H9 (cell line): ENCODE measurements at regions not wholly inside any gene's neighbourhood (a gene's known extent, or its start where the extent isn't known, plus 50 kb on each side); places are given as distances from the start of the nearest gene placed in this dataset.

Experiments
- DNase-seq: peaks from one replicate; pipeline ENCODE4 v3.0.0-alpha.2; 2017
- H2AFZ ChIP-seq: one replicate; pipeline ENCODE4 v1.6.1; 2013; ENCODE audit warnings: mild to moderate bottlenecking, low read length, control low read depth, moderate library complexity
- H2AK5ac ChIP-seq: 2 replicates; pipeline ENCODE4 v1.6.1; 2013; ENCODE audit warnings: low read length, control low read depth, mixed read lengths; ENCODE audit not compliant: insufficient read length
- H2BK120ac ChIP-seq: one replicate; pipeline ENCODE4 v1.6.1; 2013; ENCODE audit warnings: low read depth, mild to moderate bottlenecking, low read length, control low read depth, inconsistent platforms; ENCODE audit not compliant: poor library complexity, severe bottlenecking
- H2BK12ac ChIP-seq: 2 replicates; pipeline ENCODE4 v1.6.1; 2013; ENCODE audit warnings: low read length, control low read depth, mixed read lengths, low read depth; ENCODE audit not compliant: insufficient read length
- H2BK15ac ChIP-seq: 2 replicates; pipeline ENCODE4 v1.6.1; 2013; ENCODE audit warnings: low read depth, low read length, control low read depth
- H2BK20ac ChIP-seq: one replicate; pipeline ENCODE4 v1.6.1; 2013; ENCODE audit warnings: low read depth, mild to moderate bottlenecking, low read length, control low read depth, inconsistent platforms; ENCODE audit not compliant: poor library complexity, severe bottlenecking
- H2BK5ac ChIP-seq: 2 replicates; pipeline ENCODE4 v1.6.1; 2013; ENCODE audit warnings: low read length, control low read depth, mixed read lengths; ENCODE audit not compliant: insufficient read length
- H3K14ac ChIP-seq: 2 replicates; pipeline ENCODE4 v1.6.1; 2013; ENCODE audit warnings: low read length, control low read depth; ENCODE audit not compliant: insufficient read depth
- H3K18ac ChIP-seq: 2 replicates; pipeline ENCODE4 v1.6.1; 2013; ENCODE audit warnings: low read depth, mild to moderate bottlenecking, mixed read lengths, low read length, control low read depth; ENCODE audit not compliant: insufficient read length
- H3K23ac ChIP-seq: 2 replicates; pipeline ENCODE4 v1.6.1; 2013; ENCODE audit warnings: low read length, control low read depth, mixed read lengths, low read depth; ENCODE audit not compliant: insufficient read length
- H3K23me2 ChIP-seq: 2 replicates; pipeline ENCODE4 v1.6.1; 2013; ENCODE audit warnings: low read depth, mild to moderate bottlenecking, mixed read lengths, low read length, control low read depth; ENCODE audit not compliant: insufficient read length, poor library complexity, severe bottlenecking
- H3K27ac ChIP-seq: 2 replicates; pipeline ENCODE4 v1.5.1; 2013; ENCODE audit warnings: low read length, control low read depth, mixed read lengths, low read depth; ENCODE audit not compliant: insufficient read length
- H3K27me3 ChIP-seq: 2 replicates; pipeline ENCODE4 v1.6.1; 2013; ENCODE audit warnings: low read length, control low read depth, inconsistent platforms; ENCODE audit not compliant: insufficient read depth
- H3K4ac ChIP-seq: 2 replicates; pipeline ENCODE4 v1.6.1; 2013; ENCODE audit warnings: low read depth, mild to moderate bottlenecking, control low read depth, inconsistent platforms, low read length, moderate library complexity
- H3K4me1 ChIP-seq: 2 replicates; pipeline ENCODE4 v1.6.1; 2013; ENCODE audit warnings: low read length, control low read depth, inconsistent platforms; ENCODE audit not compliant: insufficient read depth
- H3K4me2 ChIP-seq: 2 replicates; pipeline ENCODE4 v1.6.1; 2013; ENCODE audit warnings: low read length, control low read depth, mixed read lengths; ENCODE audit not compliant: insufficient read length, insufficient read depth
- H3K56ac ChIP-seq: 2 replicates; pipeline ENCODE4 v1.6.1; 2013; ENCODE audit warnings: low read depth, mild to moderate bottlenecking, mixed read lengths, low read length, control low read depth; ENCODE audit not compliant: insufficient read length
- H3K79me1 ChIP-seq: 2 replicates; pipeline ENCODE4 v1.6.1; 2013; ENCODE audit warnings: low read depth, mild to moderate bottlenecking, moderate library complexity, low read length, control low read depth, inconsistent platforms; ENCODE audit not compliant: insufficient read depth, poor library complexity, severe bottlenecking
- H3K79me2 ChIP-seq: 2 replicates; pipeline ENCODE4 v1.6.1; 2013; ENCODE audit warnings: low read length, control low read depth, inconsistent platforms; ENCODE audit not compliant: insufficient read depth
- H3K9ac ChIP-seq: 2 replicates; pipeline ENCODE4 v1.6.1; 2013; ENCODE audit warnings: low read length, control low read depth, mixed read lengths; ENCODE audit not compliant: insufficient read length; ENCODE audit errors: extremely low read depth
- H3K9me3 ChIP-seq: one replicate; pipeline ENCODE4 v1.6.1; 2013; ENCODE audit warnings: low read depth, low read length, inconsistent platforms; ENCODE audit not compliant: control insufficient read depth
- H3T11ph ChIP-seq: one replicate; pipeline ENCODE4 v1.6.1; 2013; ENCODE audit warnings: mild to moderate bottlenecking, low read length, control low read depth, inconsistent platforms
- H4K20me1 ChIP-seq: one replicate; pipeline ENCODE4 v1.6.1; 2013; ENCODE audit not compliant: control insufficient read depth, insufficient read length, insufficient read depth
- H4K5ac ChIP-seq: 2 replicates; pipeline ENCODE4 v1.6.1; 2013; ENCODE audit warnings: low read depth, mild to moderate bottlenecking, mixed read lengths, low read length, control low read depth; ENCODE audit not compliant: insufficient read length
- H4K8ac ChIP-seq: replicated peaks from 2 replicates; pipeline ENCODE4 v1.6.1; 2013; ENCODE audit warnings: low read length, control low read depth, mixed read lengths, low read depth; ENCODE audit not compliant: insufficient read length
- H4K91ac ChIP-seq: 2 replicates; pipeline ENCODE4 v1.6.1; 2013; ENCODE audit warnings: low read depth, mild to moderate bottlenecking, moderate library complexity, mixed read lengths, low read length, control low read depth; ENCODE audit not compliant: insufficient read length
- H3K27ac Mint-ChIP-seq, 3 experiments: 2 replicates in 2 of 3; 3 replicates in 1 of 3; pipeline ENCODE4 v1.8.0; 2020 to 2021; ENCODE audit warnings: mixed read lengths in 3 of 3, mild to moderate bottlenecking in 1 of 3, moderate library complexity in 1 of 3
- H3K27me3 Mint-ChIP-seq: 2 replicates; pipeline ENCODE4 v1.8.0; 2021; ENCODE audit warnings: low read depth, mild to moderate bottlenecking, moderate library complexity, mixed read lengths
- H3K36me3 Mint-ChIP-seq, 3 experiments: 2 replicates in 2 of 3; 3 replicates in 1 of 3; pipeline ENCODE4 v1.8.0; 2020 to 2021; ENCODE audit warnings: low read depth in 3 of 3, mixed read lengths in 3 of 3; ENCODE audit not compliant: insufficient read depth in 1 of 3
- H3K4me1 Mint-ChIP-seq, 2 experiments: 2 replicates each; pipeline ENCODE4 v1.8.0; 2020; ENCODE audit warnings: mixed read lengths in 2 of 2
- H3K4me3 Mint-ChIP-seq, 2 experiments: 2 replicates in 1 of 2; 3 replicates in 1 of 2; pipeline ENCODE4 v1.8.0; 2020 to 2021; ENCODE audit warnings: mild to moderate bottlenecking in 2 of 2, mixed read lengths in 2 of 2, moderate library complexity in 1 of 2
- H3K9me3 Mint-ChIP-seq, 2 experiments: 2 replicates in 1 of 2; 3 replicates in 1 of 2; pipeline ENCODE4 v1.8.0; 2020; ENCODE audit warnings: mild to moderate bottlenecking in 2 of 2, mixed read lengths in 2 of 2, moderate library complexity in 1 of 2
- WGBS: extraction: QIAGEN DNeasy Blood & Tissue Kit; methylation state at CpG from one replicate; pipeline ENCODE4 v1.1.7; 2013; ENCODE audit warnings: missing lambda C conversion rate, low lambda C conversion rate, mixed read lengths; ENCODE audit not compliant: insufficient read length; ENCODE audit errors: extremely low coverage; 5-methylcytosine and 5-hydroxymethylcytosine counted together
- TF ChIP-seq, protein P1 (sequence below): fragments of 200-600 bp; sonication (generic); conservative IDR thresholded peaks from 3 replicates; pipeline ENCODE4 v1.8.0; 2021; ENCODE audit warnings: antibody characterized with exemption, mild to moderate bottlenecking

DNA sequence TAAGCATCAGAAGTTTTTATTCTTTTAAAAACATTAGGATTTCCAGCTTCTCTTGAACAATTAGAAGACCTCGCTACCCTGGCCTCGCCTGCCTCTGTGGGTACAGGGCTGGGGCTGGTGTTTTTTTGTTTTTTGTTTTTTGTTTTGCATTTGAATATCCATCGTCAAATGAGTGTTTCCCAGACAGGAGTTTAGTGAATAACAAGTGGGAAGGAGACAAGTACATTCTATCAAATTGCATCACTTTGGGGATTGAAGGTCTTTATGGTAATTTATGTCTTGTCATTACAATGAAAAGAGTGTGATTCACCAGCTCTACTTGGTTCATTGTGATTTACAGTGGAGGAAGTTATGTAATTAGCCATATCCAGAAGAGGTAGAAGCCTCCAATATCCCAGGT, 161.1 kb upstream of the UBE2E1 start:
- H4K20me1 ChIP-seq, result no peaks in the 10 kb centered on the region
- H3K23me2 ChIP-seq, result no peaks in the 10 kb centered on the region
- no peak overlapping the region for H3K14ac ChIP-seq
- no peak overlapping the region for H3K4me2 ChIP-seq
- H3K23ac ChIP-seq, result no peak overlapping the region
- no peak overlapping the region for H3K9ac ChIP-seq
- H3K27ac ChIP-seq, result no peak overlapping the region
- peaks cover 3 to 9% (median 4%) of the 10 kb centered on the region in 3 experiments; a peak in 5 of 7 replicates for H3K36me3 Mint-ChIP-seq
- no peak overlapping the region for H2AK5ac ChIP-seq
- H3K4me1 Mint-ChIP-seq, result peaks cover 47 to 56% of the 10 kb centered on the region in 2 experiments
- no peaks in the 10 kb centered on the region for H3K27me3 ChIP-seq
- no peak overlapping the region for H2BK5ac ChIP-seq
- peaks cover 10% of the 10 kb centered on the region; the same call in 1 of the 2 replicates for H3K4me1 ChIP-seq
- H4K8ac ChIP-seq, result no peak overlapping the region
- no peak overlapping the region for H2BK15ac ChIP-seq
- H3K4me3 Mint-ChIP-seq, result no peak overlapping the region
- H4K91ac ChIP-seq, result no peak overlapping the region
- DNase-seq, result no peak
- H3K9me3 ChIP-seq, result no peaks in the 10 kb centered on the region
- no peak overlapping the region for H3T11ph ChIP-seq
- no peak overlapping the region for H3K56ac ChIP-seq
- H3K18ac ChIP-seq, result no peak overlapping the region
- TF ChIP-seq, protein P1, sequence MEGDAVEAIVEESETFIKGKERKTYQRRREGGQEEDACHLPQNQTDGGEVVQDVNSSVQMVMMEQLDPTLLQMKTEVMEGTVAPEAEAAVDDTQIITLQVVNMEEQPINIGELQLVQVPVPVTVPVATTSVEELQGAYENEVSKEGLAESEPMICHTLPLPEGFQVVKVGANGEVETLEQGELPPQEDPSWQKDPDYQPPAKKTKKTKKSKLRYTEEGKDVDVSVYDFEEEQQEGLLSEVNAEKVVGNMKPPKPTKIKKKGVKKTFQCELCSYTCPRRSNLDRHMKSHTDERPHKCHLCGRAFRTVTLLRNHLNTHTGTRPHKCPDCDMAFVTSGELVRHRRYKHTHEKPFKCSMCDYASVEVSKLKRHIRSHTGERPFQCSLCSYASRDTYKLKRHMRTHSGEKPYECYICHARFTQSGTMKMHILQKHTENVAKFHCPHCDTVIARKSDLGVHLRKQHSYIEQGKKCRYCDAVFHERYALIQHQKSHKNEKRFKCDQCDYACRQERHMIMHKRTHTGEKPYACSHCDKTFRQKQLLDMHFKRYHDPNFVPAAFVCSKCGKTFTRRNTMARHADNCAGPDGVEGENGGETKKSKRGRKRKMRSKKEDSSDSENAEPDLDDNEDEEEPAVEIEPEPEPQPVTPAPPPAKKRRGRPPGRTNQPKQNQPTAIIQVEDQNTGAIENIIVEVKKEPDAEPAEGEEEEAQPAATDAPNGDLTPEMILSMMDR, result no peak
- H2BK12ac ChIP-seq, result no peak overlapping the region
- no peaks in the 10 kb centered on the region; a peak in 1 of 5 replicates for H3K9me3 Mint-ChIP-seq
- WGBS, result no CpG with 5 or more reads among the region's 3 CpGs
- H2BK120ac ChIP-seq, result no peak overlapping the region
- no peaks in the 10 kb centered on the region; the same call in none of the 2 replicates for H3K27me3 Mint-ChIP-seq
- peak overlapping the region in 2 of 3 experiments; percentile 79 to 87; a peak in 4 of 7 replicates for H3K27ac Mint-ChIP-seq
- no peak overlapping the region for H2AFZ ChIP-seq
- H3K4ac ChIP-seq, result no peak overlapping the region
- H3K79me2 ChIP-seq, result no peaks in the 10 kb centered on the region
- H2BK20ac ChIP-seq, result no peak overlapping the region
- no peak overlapping the region for H4K5ac ChIP-seq
- H3K79me1 ChIP-seq, result no peaks in the 10 kb centered on the region
